SK-N-DZ (cell line): ENCODE measurements at regions not wholly inside any gene's neighbourhood (a gene's known extent, or its start where the extent isn't known, plus 50 kb on each side); places are given as distances from the start of the nearest gene placed in this dataset.
"Not testable (repeated sequence)": the region's sequence is repeated elsewhere in the genome, so short reads cannot be mapped to it uniquely, and the experiment has no call there.

ENCODE experiments used
- DNase-seq: peaks from one replicate; pipeline ENCODE4 v3.0.0-alpha.2; 2015; ENCODE audit warnings: low spot score

DNA sequence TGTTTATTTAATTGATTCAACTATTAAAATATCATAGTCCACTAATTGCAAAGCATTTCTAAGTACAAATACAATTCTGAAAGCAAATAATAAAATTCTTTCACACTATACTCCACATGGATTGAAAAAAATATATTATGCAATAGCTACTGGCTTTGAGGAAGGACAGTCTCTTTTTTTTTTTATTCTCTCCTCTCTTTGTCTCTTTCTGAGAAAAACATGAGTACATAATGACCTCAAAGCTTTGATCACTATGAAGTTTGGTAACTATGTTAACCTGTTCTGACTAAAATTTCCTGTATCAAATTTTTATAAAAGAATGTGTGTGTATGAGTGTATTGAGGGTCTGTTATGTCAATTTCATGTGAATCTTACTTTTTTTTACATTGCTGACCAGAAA lies 96.2 kb downstream of the RGS2 start:
- DNase-seq, result no peak

GRCh38 chr1:192906334-192906733 lies 97.5 kb downstream of the RGS2 start:
- no peak for DNase-seq

DNA sequence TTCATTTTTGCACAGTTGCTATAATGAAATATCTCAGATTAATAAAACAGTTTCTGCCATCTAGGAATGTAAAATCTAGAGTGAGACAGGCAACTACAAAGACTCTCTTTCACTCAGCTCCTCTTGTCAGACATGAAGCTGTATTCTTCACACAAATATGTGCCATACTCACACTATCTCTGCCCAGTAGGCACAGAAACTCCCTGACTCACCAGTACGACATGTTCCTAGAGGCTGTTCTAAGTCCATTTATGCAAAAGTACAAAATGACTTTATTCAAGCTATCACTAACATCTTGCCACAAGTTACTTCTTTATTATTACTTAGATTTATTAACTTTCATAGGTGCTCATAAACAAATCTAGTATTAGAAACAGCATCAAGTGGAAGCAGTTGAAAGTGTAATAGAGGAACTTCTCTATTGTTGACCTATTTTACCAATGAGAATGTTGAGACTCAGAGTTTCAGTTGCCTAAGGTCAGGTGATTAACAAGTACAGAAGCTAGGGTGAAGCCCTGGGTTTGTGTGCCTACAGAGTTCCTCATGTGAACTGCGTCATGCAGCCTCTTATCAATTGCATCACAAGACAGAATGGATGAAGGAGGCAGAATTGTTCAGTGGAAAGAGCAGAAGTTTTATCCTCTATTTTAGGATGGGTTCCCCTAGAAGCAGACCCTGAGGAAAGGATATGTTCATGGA lies 98.9 kb downstream of the RGS2 start:
- no peak for DNase-seq

DNA sequence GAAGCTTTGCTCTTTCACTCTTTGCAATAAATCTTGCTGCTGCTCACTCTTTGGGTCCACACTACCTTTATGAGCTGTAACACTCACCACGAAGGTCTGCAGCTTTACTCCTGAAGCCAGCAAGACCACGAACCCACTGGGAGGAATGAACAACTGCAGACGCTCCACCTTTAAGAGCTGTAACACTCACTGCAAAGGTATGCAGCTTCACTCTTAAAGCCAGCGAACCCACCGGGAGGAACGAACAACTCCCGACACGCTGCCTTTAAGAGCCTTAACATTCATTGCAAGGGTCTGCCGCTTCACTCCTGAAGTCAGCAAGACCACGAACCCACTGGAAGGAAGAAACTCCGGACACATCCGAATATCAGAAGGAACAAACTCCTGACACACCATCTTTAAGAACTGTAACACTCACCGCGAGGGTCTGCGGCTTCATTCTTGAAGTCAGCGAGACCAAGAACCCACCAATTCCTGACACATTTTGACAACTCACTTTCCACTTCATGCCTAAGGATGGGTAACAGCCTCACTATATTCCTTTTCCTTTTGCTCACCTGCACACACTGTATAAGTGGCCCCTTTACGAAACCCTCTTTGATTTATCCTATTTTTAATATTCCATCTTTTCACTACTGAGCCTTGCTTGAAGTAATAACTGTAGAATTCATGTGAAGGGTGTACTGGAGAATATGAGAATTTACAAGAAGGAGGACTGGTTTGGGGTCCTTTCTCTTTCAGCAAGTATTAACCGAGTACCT lies 103.2 kb downstream of the RGS2 start:
- DNase-seq, result not testable (repeated sequence)

- DNase-seq, result no peak
Measured at GRCh38 chr1:192913683-192914082, 104.8 kb downstream of the RGS2 start.

DNA sequence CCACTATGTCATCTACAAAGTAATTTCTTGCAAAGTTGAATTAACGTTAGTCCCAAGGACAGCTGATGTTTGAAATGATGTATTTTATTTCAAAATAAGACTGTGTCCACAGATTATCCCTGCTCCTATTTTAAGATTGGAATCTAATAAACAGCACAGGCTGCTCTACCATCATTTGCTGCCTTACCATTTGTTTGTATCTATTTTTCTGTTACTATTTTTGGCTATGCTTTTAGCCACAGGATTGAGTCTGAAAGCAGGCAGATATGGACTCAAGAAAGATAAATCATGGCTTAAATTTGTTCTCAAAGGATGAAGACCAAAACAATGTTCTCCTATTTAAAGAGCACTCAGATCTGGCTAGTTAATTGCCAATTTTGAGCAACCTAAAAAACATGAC lies 105.3 kb downstream of the RGS2 start:
- DNase-seq, result no peak

DNA sequence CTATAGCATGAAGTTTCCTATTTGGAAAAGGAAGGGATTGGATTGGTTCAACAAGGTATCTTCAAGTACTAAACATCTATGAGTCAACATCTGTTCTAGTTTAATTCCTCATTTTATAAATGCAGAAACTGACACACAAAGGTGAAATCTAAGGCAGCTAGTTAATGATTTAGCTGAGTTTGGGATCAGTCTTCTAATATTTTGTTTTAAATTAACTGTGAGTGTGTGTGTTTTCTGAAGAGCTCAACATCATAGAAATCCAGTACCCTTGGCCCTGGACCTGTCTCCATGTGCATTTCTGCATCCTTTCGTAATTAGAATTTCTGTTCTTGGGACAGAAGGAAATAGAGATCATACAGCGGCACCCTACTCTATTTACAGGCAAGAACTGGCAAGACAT lies 105.9 kb downstream of the RGS2 start:
- DNase-seq, result no peak

- no peak for DNase-seq
Measured at GRCh38 chr1:192916021-192916420, 107.2 kb downstream of the RGS2 start.

- DNase-seq, result no peak
Measured at GRCh38 chr1:192918259-192918658, 109.4 kb downstream of the RGS2 start.

- no peak for DNase-seq
Measured at GRCh38 chr1:192920412-192920811, 111.6 kb downstream of the RGS2 start.

- DNase-seq, result no peak
Measured at GRCh38 chr1:192925609-192926008, 116.8 kb downstream of the RGS2 start.

DNA sequence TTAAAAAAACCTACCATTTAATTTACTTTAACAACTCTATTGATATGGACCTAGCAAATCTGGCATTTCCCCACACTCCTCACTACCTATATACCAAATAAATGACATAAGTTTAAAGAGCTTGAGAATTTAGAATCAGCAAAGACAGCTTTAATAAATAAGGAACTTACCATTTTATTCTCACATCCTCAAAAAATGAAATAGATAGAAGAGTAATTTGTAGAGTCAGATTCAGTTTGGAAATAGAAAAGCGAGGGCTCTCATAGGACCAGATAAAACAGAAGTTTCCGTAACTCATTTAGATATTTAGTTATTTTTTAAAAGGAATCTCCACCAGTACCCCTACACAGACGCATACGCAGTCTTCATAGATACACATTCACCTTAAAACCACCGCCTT lies 117.9 kb downstream of the RGS2 start:
- no peak for DNase-seq

- DNase-seq, result no peak
Measured at GRCh38 chr1:192927496-192927895, 118.7 kb downstream of the RGS2 start.

GRCh38 chr1:192929597-192929996 lies 120.8 kb downstream of the RGS2 start:
- DNase-seq, result no peak

DNA sequence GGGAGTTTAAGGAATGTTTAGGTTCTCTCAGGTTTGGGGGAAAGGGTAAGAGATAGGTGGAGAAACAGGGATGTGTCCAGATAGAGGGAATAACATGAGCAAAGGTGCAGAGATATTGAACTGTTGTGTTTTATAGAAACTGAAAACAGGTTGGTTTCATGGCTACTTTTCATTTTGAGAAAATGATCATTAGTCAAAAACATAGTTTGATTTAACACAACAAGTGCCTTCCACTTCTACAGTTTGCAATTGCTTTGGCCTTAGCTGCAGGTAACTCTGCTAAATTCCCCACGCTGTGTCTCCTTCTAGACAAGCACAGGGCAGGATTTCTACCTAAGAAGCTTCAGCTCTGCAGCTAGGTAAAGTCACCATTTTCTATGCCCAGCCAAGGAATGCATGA lies 124.9 kb downstream of the RGS2 start:
- DNase-seq, result no peak

GRCh38 chr1:192936313-192937018 lies 122.7 kb downstream of the UCHL5 start:
- DNase-seq, result no peak

DNA sequence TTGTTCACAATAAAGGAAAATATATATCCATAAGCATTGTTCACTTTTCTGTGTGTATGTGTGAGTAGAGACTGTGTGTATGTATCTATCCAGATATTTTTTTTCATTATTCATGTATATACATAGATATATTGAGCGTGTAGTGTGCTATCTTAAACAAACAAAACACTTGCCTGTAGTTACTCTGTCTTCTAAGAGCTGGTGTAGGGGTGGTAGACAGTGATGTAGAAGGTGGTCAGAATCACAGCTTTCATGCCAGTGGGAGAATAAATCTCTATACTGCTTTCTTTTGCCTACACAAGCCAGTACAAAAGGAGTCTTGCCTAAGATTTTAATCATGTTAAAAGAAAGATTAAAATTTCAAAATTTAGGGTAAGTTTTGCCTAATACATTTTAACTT lies 122.0 kb downstream of the UCHL5 start:
- DNase-seq, result no peak

GRCh38 chr1:192939440-192939839 lies 119.7 kb downstream of the UCHL5 start:
- DNase-seq, result no peak

- DNase-seq, result no peak
Measured at GRCh38 chr1:192940658-192941057, 118.5 kb downstream of the UCHL5 start.

- DNase-seq, result no peak
Measured at GRCh38 chr1:192941722-192942411, 117.3 kb downstream of the UCHL5 start.

- DNase-seq, result no peak
Measured at GRCh38 chr1:192943108-192943507, 116.1 kb downstream of the UCHL5 start.

DNA sequence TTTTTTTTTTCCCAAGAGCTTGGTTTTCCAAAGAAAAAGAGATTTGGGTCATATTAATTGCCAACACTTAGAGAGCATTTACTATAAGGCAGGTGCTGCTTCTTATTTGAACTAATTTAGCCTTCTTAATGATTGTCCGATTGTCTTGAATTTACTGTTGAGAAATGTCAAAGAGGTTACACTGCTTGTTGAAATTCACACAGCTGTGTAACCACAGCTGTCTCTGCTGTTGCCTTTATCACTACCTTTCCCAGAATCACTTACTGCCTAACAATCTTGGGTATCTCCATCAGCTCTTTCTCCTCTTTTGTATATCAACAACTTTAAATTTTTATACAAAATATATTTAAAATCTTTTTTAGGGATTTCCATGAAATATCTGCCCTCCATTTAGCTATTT lies 115.6 kb downstream of the UCHL5 start:
- no peak for DNase-seq
